Fibroblast of lung (primary cell): ENCODE measurements at regions not wholly inside any gene's neighbourhood (a gene's known extent, or its start where the extent isn't known, plus 50 kb on each side); places are given as distances from the start of the nearest gene placed in this dataset.

Experiments used
- EZH2 ChIP-seq: IDR thresholded peaks from 2 replicates; pipeline ENCODE4 v1.5.1; 2012; ENCODE audit warnings: low read length, control low read depth, mild to moderate bottlenecking; ENCODE audit errors: missing control alignments
- TF ChIP-seq, protein P1 (sequence below), 2 donors: IDR thresholded peaks in 1 of 2; conservative IDR thresholded peaks in 1 of 2; 1 replicate in 1 of 2; 2 replicates in 1 of 2; pipeline ENCODE4 v1.5.1; 2011 to 2012; ENCODE audit warnings: low read length in 2 of 2, control low read depth in 1 of 2, inconsistent platforms in 1 of 2, low read depth in 1 of 2, mild to moderate bottlenecking in 1 of 2

DNA sequence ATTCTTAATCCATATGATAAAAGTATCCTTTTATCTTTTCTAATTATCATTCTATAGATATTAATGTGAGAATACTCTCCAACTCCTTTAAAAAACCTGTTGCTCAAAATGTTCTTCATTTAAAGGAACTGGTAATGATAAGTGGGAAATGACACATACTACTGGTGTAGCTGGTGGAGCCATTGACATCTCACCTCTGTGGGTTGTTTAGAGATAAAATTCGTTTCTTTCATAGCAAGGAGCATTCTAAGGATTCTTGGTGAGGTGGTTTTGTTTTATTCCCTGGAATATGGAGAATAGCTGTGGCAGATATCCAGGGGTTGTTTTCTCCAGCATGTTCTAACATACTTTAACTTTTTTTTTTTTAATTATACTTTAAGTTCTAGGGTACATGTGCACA, 299.8 kb upstream of the THBS1 start:
- TF ChIP-seq, protein P1, sequence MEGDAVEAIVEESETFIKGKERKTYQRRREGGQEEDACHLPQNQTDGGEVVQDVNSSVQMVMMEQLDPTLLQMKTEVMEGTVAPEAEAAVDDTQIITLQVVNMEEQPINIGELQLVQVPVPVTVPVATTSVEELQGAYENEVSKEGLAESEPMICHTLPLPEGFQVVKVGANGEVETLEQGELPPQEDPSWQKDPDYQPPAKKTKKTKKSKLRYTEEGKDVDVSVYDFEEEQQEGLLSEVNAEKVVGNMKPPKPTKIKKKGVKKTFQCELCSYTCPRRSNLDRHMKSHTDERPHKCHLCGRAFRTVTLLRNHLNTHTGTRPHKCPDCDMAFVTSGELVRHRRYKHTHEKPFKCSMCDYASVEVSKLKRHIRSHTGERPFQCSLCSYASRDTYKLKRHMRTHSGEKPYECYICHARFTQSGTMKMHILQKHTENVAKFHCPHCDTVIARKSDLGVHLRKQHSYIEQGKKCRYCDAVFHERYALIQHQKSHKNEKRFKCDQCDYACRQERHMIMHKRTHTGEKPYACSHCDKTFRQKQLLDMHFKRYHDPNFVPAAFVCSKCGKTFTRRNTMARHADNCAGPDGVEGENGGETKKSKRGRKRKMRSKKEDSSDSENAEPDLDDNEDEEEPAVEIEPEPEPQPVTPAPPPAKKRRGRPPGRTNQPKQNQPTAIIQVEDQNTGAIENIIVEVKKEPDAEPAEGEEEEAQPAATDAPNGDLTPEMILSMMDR (conservative IDR thresholded peaks at IDR 0.05 in 1 of 2, IDR thresholded peaks at IDR 0.05 in 1 of 2; ENCODE audit: low read depth in 1 of 2, low read length in 2 of 2), result no peak
- TF ChIP-seq EZH2, result no peak
